ENCODE measurements at regions not wholly inside any gene's neighbourhood (a gene's known extent, or its start where the extent isn't known, plus 50 kb on each side); places are given as distances from the start of the nearest gene placed in this dataset.

- Histone ChIP-seq H3K27me3 (ENCODE audit: control insufficient read depth, insufficient read depth, low read length) (no peaks in the 10 kb centered on the region), H3K4me1 (ENCODE audit: control insufficient read depth, extremely low read depth, insufficient read depth, low read length) (no peaks in the 10 kb centered on the region), H3K27ac (ENCODE audit: insufficient read depth, low read length) (no peak overlapping the region), H3K4me3 (replicated peaks in 1 of 4; ENCODE audit: control extremely low read depth in 1 of 4, insufficient read depth in 1 of 4, low read depth in 3 of 4, low read length in 4 of 4) (no peak overlapping the region), H2AFZ (ENCODE audit: low read length) (no peak overlapping the region), H3K79me2 (ENCODE audit: control insufficient read depth, insufficient read depth, low read length) (no peaks in the 10 kb centered on the region), H3K9ac (ENCODE audit: insufficient read depth, low read length) (no peak overlapping the region), H3K9me3 (ENCODE audit: control insufficient read depth, insufficient read depth, low read depth, low read length) (no peaks in the 10 kb centered on the region), H4K20me1 (ENCODE audit: control insufficient read depth, extremely low read depth, insufficient read depth, low read length) (no peaks in the 10 kb centered on the region), H3K4me2 (ENCODE audit: extremely low read depth, insufficient read depth, low read length) (no peak overlapping the region), H3K36me3 (ENCODE audit: control insufficient read depth, insufficient read depth, low read length) (no peaks in the 10 kb centered on the region)
- DNase-seq (ENCODE audit: low read depth in 2 of 2), result no peak
- TF ChIP-seq CTCF (conservative IDR thresholded peaks at IDR 0.05 in 1 of 2, IDR thresholded peaks at IDR 0.05 in 1 of 2; ENCODE audit: low read depth in 1 of 2, low read length in 2 of 2) (no peak), EZH2 (IDR thresholded peaks at IDR 0.05; ENCODE audit: low read length, missing control alignments) (no peak)
These were observed 455.0 kb downstream of the HAPSTR1 start for GRCh38 chr16:9546438-9546786.

GRCh38 chr16:9549487-9549886 lies 458.0 kb downstream of the HAPSTR1 start:
- Histone ChIP-seq H3K79me2 (ENCODE audit: control insufficient read depth, insufficient read depth, low read length) (no peaks in the 10 kb centered on the region), H2AFZ (ENCODE audit: low read length) (no peak overlapping the region), H3K4me1 (ENCODE audit: control insufficient read depth, extremely low read depth, insufficient read depth, low read length) (no peaks in the 10 kb centered on the region), H3K36me3 (ENCODE audit: control insufficient read depth, insufficient read depth, low read length) (no peaks in the 10 kb centered on the region), H3K9me3 (ENCODE audit: control insufficient read depth, insufficient read depth, low read depth, low read length) (no peaks in the 10 kb centered on the region), H3K4me2 (ENCODE audit: extremely low read depth, insufficient read depth, low read length) (no peak overlapping the region), H4K20me1 (ENCODE audit: control insufficient read depth, extremely low read depth, insufficient read depth, low read length) (no peaks in the 10 kb centered on the region), H3K27ac (ENCODE audit: insufficient read depth, low read length) (no peak overlapping the region), H3K9ac (ENCODE audit: insufficient read depth, low read length) (no peak overlapping the region), H3K4me3 (replicated peaks in 1 of 4; ENCODE audit: control extremely low read depth in 1 of 4, insufficient read depth in 1 of 4, low read depth in 3 of 4, low read length in 4 of 4) (no peak overlapping the region), H3K27me3 (ENCODE audit: control insufficient read depth, insufficient read depth, low read length) (no peaks in the 10 kb centered on the region)
- DNase-seq (ENCODE audit: low read depth in 2 of 2), result no peak
- TF ChIP-seq EZH2 (IDR thresholded peaks at IDR 0.05; ENCODE audit: low read length, missing control alignments) (no peak), CTCF (conservative IDR thresholded peaks at IDR 0.05 in 1 of 2, IDR thresholded peaks at IDR 0.05 in 1 of 2; ENCODE audit: low read depth in 1 of 2, low read length in 2 of 2) (no peak)

GRCh38 chr16:9555051-9555450 lies 463.6 kb downstream of the HAPSTR1 start:
- no peaks in the 10 kb centered on the region for H3K36me3 ChIP-seq (ENCODE audit: control insufficient read depth, insufficient read depth, low read length)
- H3K27ac ChIP-seq (ENCODE audit: insufficient read depth, low read length), result no peak overlapping the region
- no peak overlapping the region for H3K9ac ChIP-seq (ENCODE audit: insufficient read depth, low read length)
- no peaks in the 10 kb centered on the region for H3K9me3 ChIP-seq (ENCODE audit: control insufficient read depth, insufficient read depth, low read depth, low read length)
- H3K4me3 ChIP-seq (replicated peaks in 1 of 4; ENCODE audit: control extremely low read depth in 1 of 4, insufficient read depth in 1 of 4, low read depth in 3 of 4, low read length in 4 of 4), result no peak overlapping the region
- no peaks in the 10 kb centered on the region for H3K4me1 ChIP-seq (ENCODE audit: control insufficient read depth, extremely low read depth, insufficient read depth, low read length)
- H2AFZ ChIP-seq (ENCODE audit: low read length), result no peak overlapping the region
- H3K4me2 ChIP-seq (ENCODE audit: extremely low read depth, insufficient read depth, low read length), result no peak overlapping the region
- H3K79me2 ChIP-seq (ENCODE audit: control insufficient read depth, insufficient read depth, low read length), result no peaks in the 10 kb centered on the region
- TF ChIP-seq CTCF (conservative IDR thresholded peaks at IDR 0.05 in 1 of 2, IDR thresholded peaks at IDR 0.05 in 1 of 2; ENCODE audit: low read depth in 1 of 2, low read length in 2 of 2) (no peak), EZH2 (IDR thresholded peaks at IDR 0.05; ENCODE audit: low read length, missing control alignments) (no peak)
- no peaks in the 10 kb centered on the region for H4K20me1 ChIP-seq (ENCODE audit: control insufficient read depth, extremely low read depth, insufficient read depth, low read length)
- no peak for DNase-seq (ENCODE audit: low read depth in 2 of 2)
- no peaks in the 10 kb centered on the region for H3K27me3 ChIP-seq (ENCODE audit: control insufficient read depth, insufficient read depth, low read length)

Data from fibroblast of lung (primary cell).